Ishikawa (cell line): ENCODE measurements at regions not wholly inside any gene's neighbourhood (a gene's known extent, or its start where the extent isn't known, plus 50 kb on each side); places are given as distances from the start of the nearest gene placed in this dataset.

Experiments
- EP300 ChIP-seq: IDR thresholded peaks from 2 replicates; pipeline ENCODE4 v1.6.1; 2012; ENCODE audit warnings: borderline replicate concordance
- FOXM1 ChIP-seq: IDR thresholded peaks from 2 replicates; pipeline ENCODE4 v1.6.1; 2012; ENCODE audit warnings: low read depth, borderline replicate concordance
- MAX ChIP-seq: IDR thresholded peaks from 2 replicates; pipeline ENCODE4 v1.6.1; 2012
- RAD21 ChIP-seq: IDR thresholded peaks from 2 replicates; pipeline ENCODE4 v1.6.1; 2012; ENCODE audit warnings: low read depth
- TAF1 ChIP-seq: IDR thresholded peaks from 2 replicates; pipeline ENCODE4 v1.6.1; 2012; ENCODE audit warnings: low read depth, mild to moderate bottlenecking
- TEAD4 ChIP-seq: IDR thresholded peaks from 2 replicates; pipeline ENCODE4 v1.6.1; 2012
- YY1 ChIP-seq: IDR thresholded peaks from 2 replicates; pipeline ENCODE4 v1.6.1; 2012; ENCODE audit warnings: low read depth
- TF ChIP-seq, protein P1 (sequence below): IDR thresholded peaks from 2 replicates; pipeline ENCODE4 v1.6.1; 2012; ENCODE audit warnings: low read depth, mild to moderate bottlenecking
- TF ChIP-seq, protein P2 (sequence below): IDR thresholded peaks from 2 replicates; pipeline ENCODE4 v1.6.1; 2012

- TF ChIP-seq, protein P1, sequence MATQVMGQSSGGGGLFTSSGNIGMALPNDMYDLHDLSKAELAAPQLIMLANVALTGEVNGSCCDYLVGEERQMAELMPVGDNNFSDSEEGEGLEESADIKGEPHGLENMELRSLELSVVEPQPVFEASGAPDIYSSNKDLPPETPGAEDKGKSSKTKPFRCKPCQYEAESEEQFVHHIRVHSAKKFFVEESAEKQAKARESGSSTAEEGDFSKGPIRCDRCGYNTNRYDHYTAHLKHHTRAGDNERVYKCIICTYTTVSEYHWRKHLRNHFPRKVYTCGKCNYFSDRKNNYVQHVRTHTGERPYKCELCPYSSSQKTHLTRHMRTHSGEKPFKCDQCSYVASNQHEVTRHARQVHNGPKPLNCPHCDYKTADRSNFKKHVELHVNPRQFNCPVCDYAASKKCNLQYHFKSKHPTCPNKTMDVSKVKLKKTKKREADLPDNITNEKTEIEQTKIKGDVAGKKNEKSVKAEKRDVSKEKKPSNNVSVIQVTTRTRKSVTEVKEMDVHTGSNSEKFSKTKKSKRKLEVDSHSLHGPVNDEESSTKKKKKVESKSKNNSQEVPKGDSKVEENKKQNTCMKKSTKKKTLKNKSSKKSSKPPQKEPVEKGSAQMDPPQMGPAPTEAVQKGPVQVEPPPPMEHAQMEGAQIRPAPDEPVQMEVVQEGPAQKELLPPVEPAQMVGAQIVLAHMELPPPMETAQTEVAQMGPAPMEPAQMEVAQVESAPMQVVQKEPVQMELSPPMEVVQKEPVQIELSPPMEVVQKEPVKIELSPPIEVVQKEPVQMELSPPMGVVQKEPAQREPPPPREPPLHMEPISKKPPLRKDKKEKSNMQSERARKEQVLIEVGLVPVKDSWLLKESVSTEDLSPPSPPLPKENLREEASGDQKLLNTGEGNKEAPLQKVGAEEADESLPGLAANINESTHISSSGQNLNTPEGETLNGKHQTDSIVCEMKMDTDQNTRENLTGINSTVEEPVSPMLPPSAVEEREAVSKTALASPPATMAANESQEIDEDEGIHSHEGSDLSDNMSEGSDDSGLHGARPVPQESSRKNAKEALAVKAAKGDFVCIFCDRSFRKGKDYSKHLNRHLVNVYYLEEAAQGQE, result no peak
- TF ChIP-seq EP300, result no peak
- no peak for TF ChIP-seq TAF1
- TF ChIP-seq MAX, result no peak
- TF ChIP-seq YY1, result no peak
- no peak for TF ChIP-seq TEAD4
- TF ChIP-seq FOXM1, result no peak
- TF ChIP-seq, protein P2, sequence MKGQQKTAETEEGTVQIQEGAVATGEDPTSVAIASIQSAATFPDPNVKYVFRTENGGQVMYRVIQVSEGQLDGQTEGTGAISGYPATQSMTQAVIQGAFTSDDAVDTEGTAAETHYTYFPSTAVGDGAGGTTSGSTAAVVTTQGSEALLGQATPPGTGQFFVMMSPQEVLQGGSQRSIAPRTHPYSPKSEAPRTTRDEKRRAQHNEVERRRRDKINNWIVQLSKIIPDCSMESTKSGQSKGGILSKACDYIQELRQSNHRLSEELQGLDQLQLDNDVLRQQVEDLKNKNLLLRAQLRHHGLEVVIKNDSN, result no peak
- no peak for TF ChIP-seq RAD21
Measured at GRCh38 chr15:81886591-81886990, 159.2 kb downstream of the MEX3B start.
